ENCODE measurements at regions not wholly inside any gene's neighbourhood (a gene's known extent, or its start where the extent isn't known, plus 50 kb on each side); places are given as distances from the start of the nearest gene placed in this dataset.

- H3K27ac ChIP-seq, result no peak overlapping the region
- no peak for TF ChIP-seq ZFX (IDR thresholded peaks at IDR 0.05)
- TF ChIP-seq CTCF (conservative IDR thresholded peaks at IDR 0.05), result no peak
Measured at GRCh38 chr2:66236816-66237802, 197.8 kb upstream of the MEIS1 start.

- H3K27ac ChIP-seq, result no peak overlapping the region
- no peak for TF ChIP-seq ZFX (IDR thresholded peaks at IDR 0.05)
Measured at GRCh38 chr2:66236067-66236685, 198.7 kb upstream of the MEIS1 start.

- TF ChIP-seq ZFX (IDR thresholded peaks at IDR 0.05), result no peak
- TF ChIP-seq CTCF (conservative IDR thresholded peaks at IDR 0.05), result no peak
Measured at GRCh38 chr2:66235428-66235827, 199.5 kb upstream of the MEIS1 start.

GRCh38 chr2:66233981-66234380 lies 200.9 kb upstream of the MEIS1 start:
- H3K27ac ChIP-seq, result no peak overlapping the region
- TF ChIP-seq ZFX (IDR thresholded peaks at IDR 0.05) (no peak), CTCF (conservative IDR thresholded peaks at IDR 0.05) (no peak)

More at GRCh38 chr2:66235428-66235827, 199.5 kb upstream of the MEIS1 start:
- H3K27ac ChIP-seq, result no peak overlapping the region

- H3K27ac ChIP-seq, result no peak overlapping the region
- TF ChIP-seq CTCF (conservative IDR thresholded peaks at IDR 0.05) (no peak), ZFX (IDR thresholded peaks at IDR 0.05) (no peak)
Measured at GRCh38 chr2:66228128-66228547, 206.8 kb upstream of the MEIS1 start.

- H3K27ac ChIP-seq, result no peak overlapping the region
- TF ChIP-seq ZFX (IDR thresholded peaks at IDR 0.05) (no peak), CTCF (conservative IDR thresholded peaks at IDR 0.05) (no peak)
Measured at GRCh38 chr2:66217039-66217585, 217.8 kb upstream of the MEIS1 start.

- TF ChIP-seq CTCF (conservative IDR thresholded peaks at IDR 0.05) (no peak), ZFX (IDR thresholded peaks at IDR 0.05) (no peak)
- H3K27ac ChIP-seq, result no peak overlapping the region
Measured at GRCh38 chr2:66212749-66213148, 222.2 kb upstream of the MEIS1 start.

All from C4-2B (cell line).